ENCODE measurements at regions not wholly inside any gene's neighbourhood (a gene's known extent, or its start where the extent isn't known, plus 50 kb on each side); places are given as distances from the start of the nearest gene placed in this dataset.

GRCh38 chr10:36007369-36007768 is 365.3 kb upstream of the FZD8 start:
- dilution Hi-C loops (cut with MboI; ENCODE audit: extremely low pct_ligation_motif_present, low sequenced_read_pairs) = no loop called here
- intact Hi-C loops (cut with micrococcal nuclease) = no loop called here

More at GRCh38 chr10:36007369-36007768, 365.3 kb upstream of the FZD8 start:
- H3K9me1 ChIP-seq (replicated peaks; ENCODE audit: control insufficient read depth, extremely low read depth, insufficient read depth, low read length) = no peaks in the 10 kb centered on the region
- no peak overlapping the region for H3K4me3 ChIP-seq (replicated peaks in 1 of 3; ENCODE audit: insufficient read depth in 1 of 3, low read depth in 1 of 3, low read length in 3 of 3)
- H3K9me3 ChIP-seq (replicated peaks; ENCODE audit: control insufficient read depth, insufficient read depth, low read length) = no peaks in the 10 kb centered on the region
- H3K4me2 ChIP-seq (ENCODE audit: insufficient read depth, low read length) = no peak overlapping the region
- H3K36me3 ChIP-seq (ENCODE audit: control insufficient read depth in 2 of 2, extremely low read depth in 1 of 2, insufficient read depth in 2 of 2, low read length in 2 of 2) = no peaks in the 10 kb centered on the region
- H2AFZ ChIP-seq (ENCODE audit: low read depth, low read length) = no peak overlapping the region
- no peaks in the 10 kb centered on the region for H4K20me1 ChIP-seq (replicated peaks; ENCODE audit: control insufficient read depth, extremely low read depth, insufficient read depth, low read length)
- no TSS peak for BruUV-seq (replicated peaks)
- no peak overlapping the region for H3K27ac ChIP-seq (ENCODE audit: insufficient read depth, low read depth, low read length)
- no peak for TF ChIP-seq POLR2AphosphoS5 (IDR thresholded peaks at IDR 0.05; ENCODE audit: insufficient read depth, low read depth, low read length)
- no peak for TF ChIP-seq CTCF (IDR thresholded peaks at IDR 0.05; ENCODE audit: extremely low read depth in 1 of 2, insufficient read depth in 1 of 2, low read depth in 1 of 2, low read length in 2 of 2)
- TF ChIP-seq JUN (IDR thresholded peaks at IDR 0.05; ENCODE audit: borderline replicate concordance, insufficient read depth, insufficient read length, low read depth) = no peak
- no peak for TF ChIP-seq GATA2 (IDR thresholded peaks at IDR 0.05; ENCODE audit: insufficient read depth, insufficient read length, low read depth, low read length)
- no peak for TF ChIP-seq EZH2 (IDR thresholded peaks at IDR 0.05; ENCODE audit: borderline replicate concordance, low read depth, low read length, severe bottlenecking)
- no peaks in the 10 kb centered on the region for H3K79me2 ChIP-seq (ENCODE audit: control insufficient read depth, insufficient read depth, low read length)
- POLR2A ChIA-PET = no interaction called here
- FAIRE-seq (no peak), DNase-seq (ENCODE audit: low read depth, low spot score) (no peak)
- CTCF ChIA-PET = interaction anchor here (1.5 kb wide), 1 partner anchor 9 kb away, joined by 3 read pairs; no protein-coding TSS in a partner anchor
- no peaks in the 10 kb centered on the region for H3K27me3 ChIP-seq (ENCODE audit: control insufficient read depth in 2 of 2, insufficient read depth in 2 of 2, low read length in 2 of 2)
- no peaks in the 10 kb centered on the region for H3K4me1 ChIP-seq (ENCODE audit: control insufficient read depth, extremely low read depth, insufficient read depth, low read length)
- no peak overlapping the region for H3K9ac ChIP-seq (replicated peaks; ENCODE audit: extremely low read depth, insufficient read depth, low read length)

Measured in endothelial cell of umbilical vein (primary cell).